Kidney epithelial cell (primary cell): ENCODE measurements at regions not wholly inside any gene's neighbourhood (a gene's known extent, or its start where the extent isn't known, plus 50 kb on each side); places are given as distances from the start of the nearest gene placed in this dataset.

Experiments
- DNase-seq: peaks from one replicate; pipeline ENCODE4 v3.0.0-alpha.2; 2010; ENCODE audit warnings: low read depth
- H3K27me3 ChIP-seq: 2 replicates; pipeline ENCODE4 v1.6.0; 2011; ENCODE audit warnings: low read length; ENCODE audit not compliant: control insufficient read depth, insufficient read depth
- H3K36me3 ChIP-seq: 2 replicates; pipeline ENCODE4 v1.5.1; 2011; ENCODE audit warnings: low read length; ENCODE audit not compliant: control insufficient read depth, insufficient read depth
- H3K4me3 ChIP-seq: 2 replicates; pipeline ENCODE4 v1.5.1; 2011; ENCODE audit warnings: low read depth, mild to moderate bottlenecking, control low read depth, low read length
- CTCF ChIP-seq: IDR thresholded peaks from 2 replicates; pipeline ENCODE4 v1.5.1; 2011; ENCODE audit warnings: mild to moderate bottlenecking, moderate library complexity, low read length, control low read depth, inconsistent platforms; ENCODE audit not compliant: insufficient read depth, poor library complexity, severe bottlenecking

DNA sequence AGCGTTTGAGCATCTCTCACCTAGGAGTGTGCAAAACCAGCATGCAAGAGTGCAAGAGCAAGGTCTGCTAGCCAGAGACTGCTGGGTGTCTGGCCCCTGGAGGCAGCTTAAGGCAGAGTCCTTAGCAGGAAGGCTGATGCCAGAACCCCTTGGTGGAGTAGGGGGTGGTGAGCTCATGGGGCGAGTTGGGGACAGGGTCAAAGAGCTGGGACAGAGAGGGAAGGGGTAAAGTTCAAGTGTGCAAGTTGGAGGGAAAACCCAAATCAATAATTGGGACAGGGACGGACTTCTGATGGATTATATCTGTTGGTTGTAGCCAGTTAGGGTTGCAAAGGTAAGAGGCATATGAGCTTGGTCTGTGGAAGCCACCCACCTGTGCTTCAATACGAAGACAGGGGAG is 443.6 kb upstream of the CDH5 start:
- H3K4me3 ChIP-seq = no peak overlapping the region
- no peaks in the 10 kb centered on the region for H3K36me3 ChIP-seq
- H3K27me3 ChIP-seq = peaks cover 8% of the 10 kb centered on the region
- no peak for TF ChIP-seq CTCF
- no peak for DNase-seq

- DNase-seq = no peak
- peaks cover 8% of the 10 kb centered on the region for H3K27me3 ChIP-seq
- H3K4me3 ChIP-seq = no peak overlapping the region
- no peaks in the 10 kb centered on the region for H3K36me3 ChIP-seq
- TF ChIP-seq CTCF = no peak
Measured at GRCh38 chr16:65919986-65920376, 446.5 kb upstream of the CDH5 start.

GRCh38 chr16:65919145-65919985 is 447.1 kb upstream of the CDH5 start:
- no peaks in the 10 kb centered on the region for H3K36me3 ChIP-seq
- no peak overlapping the region for H3K4me3 ChIP-seq
- peaks cover 8% of the 10 kb centered on the region for H3K27me3 ChIP-seq
- no peak for DNase-seq
- TF ChIP-seq CTCF = no peak

- TF ChIP-seq CTCF = no peak
- Histone ChIP-seq H3K36me3 (no peaks in the 10 kb centered on the region), H3K27me3 (peaks cover 8% of the 10 kb centered on the region), H3K4me3 (no peak overlapping the region)
- DNase-seq = no peak
Measured at GRCh38 chr16:65917466-65917865, 449.0 kb upstream of the CDH5 start.

DNA sequence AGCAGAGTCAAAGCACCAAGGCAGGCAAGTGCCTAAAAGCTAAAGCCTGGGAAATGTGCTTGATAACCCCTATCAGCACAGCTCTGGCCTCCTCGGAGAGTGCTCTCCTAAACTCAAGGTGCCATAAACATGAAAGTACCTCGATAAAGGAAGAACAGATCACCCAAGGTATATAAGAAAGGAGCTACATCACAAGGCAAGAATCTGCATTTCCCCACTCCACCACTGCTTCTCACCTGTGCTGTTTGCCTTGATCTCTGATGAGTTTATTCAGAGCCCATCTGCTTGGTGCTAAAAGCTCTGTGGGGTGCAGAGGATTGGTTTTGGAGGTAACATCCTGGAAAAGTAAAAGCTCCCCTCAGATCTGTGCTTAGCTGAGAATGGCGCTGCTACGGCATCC is 449.5 kb upstream of the CDH5 start:
- no peak overlapping the region for H3K4me3 ChIP-seq
- no peak for DNase-seq
- H3K27me3 ChIP-seq = peaks cover 8% of the 10 kb centered on the region
- no peak for TF ChIP-seq CTCF
- no peaks in the 10 kb centered on the region for H3K36me3 ChIP-seq

- no peaks in the 10 kb centered on the region for H3K36me3 ChIP-seq
- no peak for TF ChIP-seq CTCF
- no peak for DNase-seq
- H3K4me3 ChIP-seq = no peak overlapping the region
- no peaks in the 10 kb centered on the region for H3K27me3 ChIP-seq
Measured at GRCh38 chr16:65910291-65910690, 456.2 kb upstream of the CDH5 start.
